Parathyroid adenoma (tissue), 2 donors: ENCODE measurements at regions not wholly inside any gene's neighbourhood (a gene's known extent, or its start where the extent isn't known, plus 50 kb on each side); places are given as distances from the start of the nearest gene placed in this dataset.

Experiments used
- H2AFZ ChIP-seq: fragments of 300-600 bp; sonication (generic); one replicate; pipeline ENCODE4 v1.7.0; 2017; ENCODE audit warnings: antibody characterized with exemption, mild to moderate bottlenecking
- H3K27ac ChIP-seq: fragments of 300-600 bp; sonication (generic); one replicate; pipeline ENCODE4 v1.7.0; 2017
- H3K27me3 ChIP-seq: fragments of 300-600 bp; sonication (generic); one replicate; pipeline ENCODE4 v1.7.0; 2017; ENCODE audit warnings: low read length; ENCODE audit not compliant: control insufficient read depth, insufficient read depth
- H3K36me3 ChIP-seq: fragments of 300-600 bp; sonication (generic); one replicate; pipeline ENCODE4 v1.7.0; 2017; ENCODE audit warnings: low read length; ENCODE audit not compliant: control insufficient read depth, insufficient read depth
- H3K4me1 ChIP-seq: fragments of 300-600 bp; sonication (generic); one replicate; pipeline ENCODE4 v1.7.0; 2017; ENCODE audit warnings: control low read depth
- H3K4me2 ChIP-seq: fragments of 300-600 bp; sonication (generic); one replicate; pipeline ENCODE4 v1.7.0; 2017; ENCODE audit warnings: low read length
- H3K4me3 ChIP-seq: fragments of 300-600 bp; sonication (generic); one replicate; pipeline ENCODE4 v1.7.0; 2017; ENCODE audit warnings: low read depth, low read length
- H3K79me2 ChIP-seq: fragments of 300-600 bp; sonication (generic); one replicate; pipeline ENCODE4 v1.7.0; 2017; ENCODE audit warnings: control low read depth
- H3K9ac ChIP-seq: fragments of 300-600 bp; sonication (generic); one replicate; pipeline ENCODE4 v1.7.0; 2017; ENCODE audit warnings: mild to moderate bottlenecking
- H3K9me3 ChIP-seq: fragments of 300-600 bp; sonication (generic); one replicate; pipeline ENCODE4 v1.7.0; 2017; ENCODE audit warnings: low read length; ENCODE audit not compliant: control insufficient read depth
- CTCF ChIP-seq: fragments of 300-600 bp; sonication (generic); IDR thresholded peaks from one replicate; pipeline ENCODE4 v1.7.0; 2017; ENCODE audit warnings: antibody characterized with exemption, mild to moderate bottlenecking
- donor health status: primary hyperparathyroidism.

DNA sequence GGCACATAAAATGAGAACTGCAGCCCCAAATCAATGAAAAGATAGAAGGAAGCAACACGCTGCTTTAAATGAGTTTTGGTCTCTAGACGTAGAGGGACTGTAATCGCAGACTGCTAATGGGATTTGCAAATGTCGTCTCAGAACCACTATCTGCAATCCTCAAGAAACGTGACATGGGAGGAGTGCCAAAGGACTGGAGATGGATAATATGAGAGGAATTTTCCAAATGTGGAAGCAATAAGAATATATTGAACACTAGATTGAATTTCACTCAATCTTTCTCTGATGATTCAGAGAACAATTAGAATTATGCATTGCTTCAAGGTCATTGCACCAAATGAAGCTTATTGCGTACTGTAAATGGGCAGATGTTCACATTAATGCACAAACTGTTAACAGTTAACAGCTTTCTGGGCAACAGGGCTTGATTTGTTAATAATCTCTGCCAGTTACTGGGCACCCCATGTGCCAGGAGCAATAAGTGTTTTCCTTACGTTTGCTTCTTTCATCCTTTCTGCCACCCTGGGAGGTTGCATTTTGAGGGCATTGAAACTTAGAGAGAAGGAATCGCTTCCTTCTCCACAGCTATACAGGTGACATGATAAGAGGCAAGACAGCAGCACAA lies 62.8 kb upstream of the WASF3 start:
- H3K27ac ChIP-seq = no peak overlapping the region
- H2AFZ ChIP-seq = no peak overlapping the region
- H3K36me3 ChIP-seq = no peaks in the 10 kb centered on the region
- H3K4me3 ChIP-seq = no peak overlapping the region
- H3K4me2 ChIP-seq = no peak overlapping the region
- H3K4me1 ChIP-seq = no peaks in the 10 kb centered on the region
- H3K79me2 ChIP-seq = no peaks in the 10 kb centered on the region
- H3K9ac ChIP-seq = no peak overlapping the region
- H3K9me3 ChIP-seq = no peaks in the 10 kb centered on the region
- H3K27me3 ChIP-seq = no peaks in the 10 kb centered on the region
- no peak for TF ChIP-seq CTCF

DNA sequence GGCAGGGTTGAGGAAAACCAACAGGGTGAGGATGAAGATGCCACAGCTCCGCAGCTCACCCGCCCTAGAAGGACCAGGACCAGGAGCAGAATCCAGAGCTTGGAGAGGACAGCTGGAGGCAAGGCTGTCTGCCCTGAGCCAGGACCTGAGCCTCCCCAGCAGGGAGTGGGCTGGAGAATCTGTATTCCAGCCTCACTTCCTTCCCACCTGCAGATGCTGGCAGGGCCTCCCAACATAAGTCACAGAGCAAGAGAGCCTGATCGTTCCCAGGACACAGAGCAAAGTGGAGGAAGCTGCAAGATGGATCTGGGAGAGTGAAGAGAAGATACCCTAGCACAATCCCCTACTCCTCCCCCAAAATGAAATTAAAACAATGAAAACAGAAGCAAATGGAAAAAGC lies 61.7 kb upstream of the WASF3 start:
- Histone ChIP-seq H3K27me3 (no peaks in the 10 kb centered on the region), H3K4me3 (no peak overlapping the region), H3K4me1 (no peaks in the 10 kb centered on the region), H3K9ac (no peak overlapping the region), H3K27ac (no peak overlapping the region), H2AFZ (no peak overlapping the region), H3K9me3 (no peaks in the 10 kb centered on the region), H3K4me2 (no peak overlapping the region), H3K36me3 (no peaks in the 10 kb centered on the region), H3K79me2 (no peaks in the 10 kb centered on the region)
- TF ChIP-seq CTCF = no peak

DNA sequence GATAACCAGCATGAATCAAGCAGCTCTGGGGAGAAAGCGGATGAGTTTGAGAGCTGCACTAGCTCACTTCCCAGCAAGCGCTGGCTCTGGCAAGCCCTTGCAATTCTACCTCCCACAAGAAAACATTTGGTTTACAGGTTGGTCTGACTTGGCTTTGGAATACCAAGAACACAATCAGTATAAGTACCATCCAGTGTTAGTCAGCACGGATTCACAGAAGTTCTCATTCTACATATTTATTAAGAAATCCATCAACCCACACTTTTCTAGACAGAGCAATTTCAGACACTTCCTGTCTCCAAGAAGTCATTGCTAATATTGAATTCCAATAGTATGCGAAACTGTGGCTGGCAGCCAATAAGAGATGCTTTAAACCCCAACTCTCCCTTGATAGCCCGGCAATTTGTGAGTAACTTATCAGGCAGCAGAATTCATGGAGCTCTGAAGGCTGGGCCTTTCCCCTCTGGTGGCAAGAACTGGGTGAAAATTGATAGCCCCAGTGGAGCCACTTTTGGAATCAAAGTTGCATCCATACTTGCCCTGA lies 59.4 kb upstream of the WASF3 start:
- H3K79me2 ChIP-seq = no peaks in the 10 kb centered on the region
- no peak overlapping the region for H3K4me2 ChIP-seq
- no peaks in the 10 kb centered on the region for H3K4me1 ChIP-seq
- H3K27me3 ChIP-seq = no peaks in the 10 kb centered on the region
- H3K36me3 ChIP-seq = no peaks in the 10 kb centered on the region
- no peak overlapping the region for H3K9ac ChIP-seq
- no peak overlapping the region for H3K4me3 ChIP-seq
- no peaks in the 10 kb centered on the region for H3K9me3 ChIP-seq
- H2AFZ ChIP-seq = no peak overlapping the region
- TF ChIP-seq CTCF = no peak
- H3K27ac ChIP-seq = no peak overlapping the region

DNA sequence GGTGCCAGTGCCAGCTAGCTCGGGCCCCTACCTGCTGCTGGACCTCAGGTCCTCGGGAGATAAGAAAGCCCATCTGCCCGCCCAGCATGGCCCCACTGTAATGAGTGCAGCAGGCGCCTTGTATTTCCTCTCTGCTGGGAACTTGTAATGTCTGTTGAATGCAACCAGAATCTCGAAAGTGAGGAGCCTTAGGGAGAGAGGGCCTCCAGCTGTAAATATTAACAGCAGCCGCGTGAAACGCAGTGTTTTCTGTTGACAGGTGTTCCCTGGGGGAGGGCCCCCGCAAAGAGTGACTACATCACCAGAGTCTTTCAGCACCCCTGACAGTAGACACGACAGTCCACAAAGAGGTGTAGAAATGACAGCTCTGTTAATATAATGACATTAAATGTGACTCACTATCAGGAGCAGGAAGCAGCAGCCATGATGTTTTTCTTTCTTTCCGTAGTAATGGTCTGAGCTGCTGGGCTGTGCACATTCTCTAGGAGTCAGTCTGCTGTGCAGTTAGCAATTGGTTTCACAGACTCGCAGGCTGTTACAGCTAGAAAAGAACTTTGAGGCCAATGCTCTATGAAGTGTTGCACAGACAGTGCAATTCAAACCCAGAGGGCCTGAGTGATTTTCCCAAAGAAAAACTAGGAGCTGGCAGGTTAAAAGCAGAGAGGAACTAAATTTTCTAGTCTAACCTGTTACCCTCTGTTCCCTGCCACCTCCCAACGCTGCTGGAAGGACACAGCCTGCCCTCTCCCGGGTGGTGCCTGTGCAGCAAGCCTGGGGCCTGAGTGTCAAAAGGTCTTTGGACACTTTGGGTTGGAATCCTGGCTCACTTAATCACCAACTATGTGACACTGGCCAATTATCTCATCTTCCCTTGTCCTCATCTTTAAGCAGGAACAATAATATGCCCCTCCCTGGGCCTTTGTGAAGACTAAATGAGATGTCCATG lies 58.6 kb upstream of the WASF3 start:
- H3K27ac ChIP-seq = no peak overlapping the region

More for the DNA sequence above, 58.6 kb upstream of the WASF3 start:
- H3K9me3 ChIP-seq = no peaks in the 10 kb centered on the region
- no peaks in the 10 kb centered on the region for H3K4me1 ChIP-seq
- no peak overlapping the region for H3K4me2 ChIP-seq
- no peak overlapping the region for H3K4me3 ChIP-seq
- H3K36me3 ChIP-seq = no peaks in the 10 kb centered on the region
- H3K9ac ChIP-seq = no peak overlapping the region
- H3K27me3 ChIP-seq = no peaks in the 10 kb centered on the region
- no peak overlapping the region for H2AFZ ChIP-seq
- H3K79me2 ChIP-seq = no peaks in the 10 kb centered on the region
- TF ChIP-seq CTCF = no peak
